ENCODE measurements at regions not wholly inside any gene's neighbourhood (a gene's known extent, or its start where the extent isn't known, plus 50 kb on each side); places are given as distances from the start of the nearest gene placed in this dataset.

DNA sequence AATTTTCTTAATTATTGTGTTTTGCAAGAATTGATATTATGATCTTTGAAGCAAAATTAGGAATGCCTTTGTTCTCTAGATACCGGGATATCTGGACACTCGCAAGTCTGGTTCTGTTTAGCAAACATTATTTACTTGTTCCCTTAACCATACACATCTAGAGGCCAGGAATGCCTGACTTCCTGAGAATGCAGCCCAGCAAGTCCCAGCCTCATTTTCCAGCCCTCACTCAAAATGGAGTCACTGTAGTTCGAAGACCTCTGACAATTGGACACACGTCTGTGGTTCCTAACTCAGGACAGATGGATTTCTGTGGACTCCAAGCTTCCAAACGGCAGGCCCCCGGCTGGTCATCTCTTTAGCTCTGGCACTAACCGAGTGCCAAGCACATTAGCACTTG, 355.4 kb upstream of the RBFOX1 start:
- no peak for DNase-seq (ENCODE audit: low read depth, low spot score)
- in situ Hi-C loops (cut with HindIII; ENCODE audit: low pct_unique_long_range_greater_than_20kb, low sequenced_read_pairs) = no loop called here

- DNase-seq (ENCODE audit: low read depth, low spot score) = no peak
- in situ Hi-C loops (cut with HindIII; ENCODE audit: low pct_unique_long_range_greater_than_20kb, low sequenced_read_pairs) = no loop called here
These were observed 355.9 kb upstream of the RBFOX1 start for GRCh38 chr16:6976716-6977115.

- in situ Hi-C loops (cut with HindIII; ENCODE audit: low pct_unique_long_range_greater_than_20kb, low sequenced_read_pairs) = no loop called here
- DNase-seq (ENCODE audit: low read depth, low spot score) = no peak
These were observed 362.3 kb upstream of the RBFOX1 start for GRCh38 chr16:6970171-6970857.

DNA sequence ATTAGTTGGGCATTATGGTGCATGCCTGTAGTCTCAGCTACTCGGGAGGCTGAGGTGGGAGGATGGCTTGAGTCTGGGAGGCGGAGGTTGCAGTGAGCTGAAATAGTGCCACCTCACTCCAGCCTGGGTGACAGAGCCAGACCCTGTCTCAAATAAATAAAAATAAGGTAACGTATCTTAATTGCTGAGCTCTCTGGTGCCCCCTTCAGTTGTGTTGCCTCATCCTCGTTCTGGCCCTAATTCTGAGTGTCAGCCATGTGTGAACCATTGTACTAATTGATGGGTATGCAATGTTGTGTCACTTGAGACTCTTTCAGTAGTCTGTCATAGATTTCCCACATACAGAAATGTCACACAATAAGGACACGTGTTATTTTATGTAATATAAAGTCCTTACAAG, 363.1 kb upstream of the RBFOX1 start:
- in situ Hi-C loops (cut with HindIII; ENCODE audit: low pct_unique_long_range_greater_than_20kb, low sequenced_read_pairs) = no loop called here
- DNase-seq (ENCODE audit: low read depth, low spot score) = no peak

DNA sequence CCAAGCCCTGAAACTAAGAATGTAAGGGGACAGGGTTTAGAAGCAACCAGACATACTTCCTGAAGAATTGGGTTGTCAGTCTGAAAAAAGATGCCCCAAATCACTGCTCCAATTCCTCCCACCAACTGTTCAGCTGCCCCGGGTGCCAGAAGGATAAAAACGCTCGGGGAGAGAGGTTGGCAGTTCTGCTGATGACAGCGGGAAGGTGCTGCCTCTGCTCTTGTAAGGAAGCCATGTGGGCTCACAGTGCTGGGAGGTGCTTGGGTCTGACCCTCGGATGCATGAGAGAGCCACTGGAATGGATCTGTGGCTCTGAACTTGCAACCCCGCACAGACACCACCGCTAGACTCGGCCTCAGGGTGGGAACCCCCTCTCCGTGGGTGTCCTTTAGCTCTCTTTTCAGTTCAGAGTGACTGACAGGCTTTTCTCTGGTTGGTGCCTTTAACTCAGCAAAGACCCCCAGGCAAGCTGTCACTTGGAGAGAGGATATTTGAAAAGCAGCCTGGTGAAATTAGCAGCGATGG, 364.8 kb upstream of the RBFOX1 start:
- no peak for DNase-seq (ENCODE audit: low read depth, low spot score)
- in situ Hi-C loops (cut with HindIII; ENCODE audit: low pct_unique_long_range_greater_than_20kb, low sequenced_read_pairs) = no loop called here

DNA sequence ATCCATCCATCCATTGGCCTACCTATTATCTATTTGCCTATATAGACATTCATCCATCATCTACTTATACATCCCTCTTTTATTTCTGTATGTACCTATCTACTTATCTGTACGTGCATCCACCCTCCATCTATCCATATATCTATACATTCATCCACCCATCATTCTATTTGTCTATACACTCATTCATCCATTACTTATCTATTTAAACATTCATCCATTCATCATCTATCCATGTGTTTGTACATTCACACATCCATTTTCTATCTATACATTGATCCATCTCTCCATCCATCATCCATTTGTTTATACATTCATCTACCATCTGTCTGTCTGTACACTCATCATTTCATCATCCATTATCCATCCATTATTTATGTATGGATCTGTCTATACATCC, 365.7 kb upstream of the RBFOX1 start:
- DNase-seq (ENCODE audit: low read depth, low spot score) = no peak
- in situ Hi-C loops (cut with HindIII; ENCODE audit: low pct_unique_long_range_greater_than_20kb, low sequenced_read_pairs) = no loop called here

GRCh38 chr16:6964679-6965078, 368.0 kb upstream of the RBFOX1 start:
- in situ Hi-C loops (cut with HindIII; ENCODE audit: low pct_unique_long_range_greater_than_20kb, low sequenced_read_pairs) = no loop called here
- DNase-seq (ENCODE audit: low read depth, low spot score) = no peak

DNA sequence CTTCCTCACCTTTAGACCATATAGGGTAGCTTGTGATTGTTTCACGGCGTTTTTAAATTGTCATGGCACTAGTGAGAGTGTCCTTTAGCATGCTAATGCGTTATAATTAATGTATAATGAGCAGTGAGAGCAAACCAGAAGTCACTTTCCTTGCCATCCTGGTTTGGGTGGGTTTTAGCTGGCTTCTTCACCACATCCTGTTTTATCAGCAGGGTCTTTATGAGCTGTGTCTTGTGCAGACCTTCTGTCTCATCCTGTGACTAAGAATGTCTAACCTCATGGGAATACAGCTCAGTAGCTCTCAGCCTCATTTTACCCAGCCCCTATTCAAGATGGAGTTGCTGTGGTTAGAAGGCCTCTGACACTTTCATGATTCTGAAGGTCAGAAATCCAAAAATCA, 370.9 kb upstream of the RBFOX1 start:
- DNase-seq (ENCODE audit: low read depth, low spot score) = no peak
- in situ Hi-C loops (cut with HindIII; ENCODE audit: low pct_unique_long_range_greater_than_20kb, low sequenced_read_pairs) = no loop called here

GRCh38 chr16:6958184-6958583, 374.5 kb upstream of the RBFOX1 start:
- in situ Hi-C loops (cut with HindIII; ENCODE audit: low pct_unique_long_range_greater_than_20kb, low sequenced_read_pairs) = no loop called here
- no peak for DNase-seq (ENCODE audit: low read depth, low spot score)

- peak; percentile 17 for DNase-seq (ENCODE audit: low read depth, low spot score)
- in situ Hi-C loops (cut with HindIII; ENCODE audit: low pct_unique_long_range_greater_than_20kb, low sequenced_read_pairs) = no loop called here
These were observed 375.0 kb upstream of the RBFOX1 start for GRCh38 chr16:6957681-6958080.

- in situ Hi-C loops (cut with HindIII; ENCODE audit: low pct_unique_long_range_greater_than_20kb, low sequenced_read_pairs) = no loop called here
- DNase-seq (ENCODE audit: low read depth, low spot score) = no peak
These were observed 376.1 kb upstream of the RBFOX1 start for GRCh38 chr16:6956511-6956910.

- no peak for DNase-seq (ENCODE audit: low read depth, low spot score)
- in situ Hi-C loops (cut with HindIII; ENCODE audit: low pct_unique_long_range_greater_than_20kb, low sequenced_read_pairs) = no loop called here
These were observed 377.3 kb upstream of the RBFOX1 start for GRCh38 chr16:6955303-6955702.

DNA sequence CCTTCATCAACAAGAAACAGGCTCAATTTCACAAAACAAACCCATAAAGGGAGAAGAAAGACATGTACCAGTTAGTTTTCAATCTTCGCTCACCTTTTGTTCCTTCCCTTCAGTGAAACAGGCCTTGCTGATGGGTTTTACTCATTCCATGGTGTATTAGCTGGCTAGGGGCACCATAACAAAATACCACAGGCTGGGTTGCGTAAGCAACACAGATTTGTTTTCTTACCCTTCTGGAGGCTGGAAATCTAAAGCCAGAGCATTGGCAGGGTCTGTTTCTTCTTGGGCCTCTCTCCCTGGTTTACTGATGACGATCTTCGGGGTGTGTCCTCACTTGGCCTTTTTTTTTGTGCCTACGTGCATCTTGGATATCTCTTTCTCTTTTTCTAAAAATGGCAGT, 383.4 kb upstream of the RBFOX1 start:
- in situ Hi-C loops (cut with HindIII; ENCODE audit: low pct_unique_long_range_greater_than_20kb, low sequenced_read_pairs) = no loop called here
- no peak for DNase-seq (ENCODE audit: low read depth, low spot score)

- in situ Hi-C loops (cut with HindIII; ENCODE audit: low pct_unique_long_range_greater_than_20kb, low sequenced_read_pairs) = no loop called here
- no peak for DNase-seq (ENCODE audit: low read depth, low spot score)
These were observed 385.4 kb upstream of the RBFOX1 start for GRCh38 chr16:6947291-6947690.

DNA sequence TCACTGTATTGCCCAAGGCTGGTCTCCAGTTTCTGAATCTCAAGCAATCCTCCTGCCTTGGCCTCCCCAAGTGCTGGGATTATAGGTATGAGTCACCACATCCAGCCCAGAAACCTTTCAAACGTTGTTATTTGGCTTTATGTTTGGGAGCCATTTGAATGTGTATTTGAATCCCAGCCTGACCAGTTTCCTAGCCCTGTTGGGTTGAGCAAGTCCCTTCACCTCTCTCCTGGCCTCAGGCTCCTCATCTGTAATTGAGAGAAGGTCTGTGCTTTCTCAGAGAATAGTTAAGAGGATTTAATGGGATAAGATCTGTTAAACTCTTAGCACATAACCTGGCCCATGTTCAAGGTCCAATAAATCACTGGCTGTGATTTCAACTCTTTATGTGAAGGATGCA, 385.8 kb upstream of the RBFOX1 start:
- DNase-seq (ENCODE audit: low read depth, low spot score) = no peak
- in situ Hi-C loops (cut with HindIII; ENCODE audit: low pct_unique_long_range_greater_than_20kb, low sequenced_read_pairs) = no loop called here

- in situ Hi-C loops (cut with HindIII; ENCODE audit: low pct_unique_long_range_greater_than_20kb, low sequenced_read_pairs) = no loop called here
- DNase-seq (ENCODE audit: low read depth, low spot score) = no peak
These were observed 386.5 kb upstream of the RBFOX1 start for GRCh38 chr16:6946106-6946505.

GRCh38 chr16:6940968-6941367, 391.7 kb upstream of the RBFOX1 start:
- DNase-seq (ENCODE audit: low read depth, low spot score) = no peak
- in situ Hi-C loops (cut with HindIII; ENCODE audit: low pct_unique_long_range_greater_than_20kb, low sequenced_read_pairs) = no loop called here

GRCh38 chr16:6937641-6938040, 395.0 kb upstream of the RBFOX1 start:
- in situ Hi-C loops (cut with HindIII; ENCODE audit: low pct_unique_long_range_greater_than_20kb, low sequenced_read_pairs) = no loop called here

DNA sequence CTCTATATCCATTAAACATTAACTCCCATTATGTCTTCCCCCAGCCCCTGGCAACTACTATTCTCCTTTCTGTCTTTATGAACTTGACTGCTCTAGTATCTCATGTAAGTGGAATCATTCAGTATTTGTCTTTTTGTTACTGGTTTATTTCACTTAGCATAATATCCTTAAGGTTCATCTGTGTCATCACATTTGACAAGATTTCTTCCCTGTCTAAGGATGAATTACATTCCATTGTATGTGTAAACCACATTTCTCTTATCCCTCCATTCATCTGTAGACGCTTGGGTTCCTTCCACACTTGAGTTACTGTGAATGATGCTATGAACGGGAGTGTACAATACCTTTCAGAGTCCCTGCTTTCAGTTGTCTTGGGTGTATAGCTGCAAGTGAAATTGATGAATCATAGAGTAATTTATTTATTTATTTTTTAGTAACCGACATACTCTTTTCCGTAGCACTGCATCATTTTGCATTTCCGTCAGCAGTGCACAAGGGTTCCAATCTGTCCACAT, 399.7 kb upstream of the RBFOX1 start:
- in situ Hi-C loops (cut with HindIII; ENCODE audit: low pct_unique_long_range_greater_than_20kb, low sequenced_read_pairs) = no loop called here
- DNase-seq (ENCODE audit: low read depth, low spot score) = no peak

More at GRCh38 chr16:6937641-6938040, 395.0 kb upstream of the RBFOX1 start:
- DNase-seq (ENCODE audit: low read depth, low spot score) = no peak
